Thoracic aorta (tissue), 2 donors: ENCODE measurements at regions not wholly inside any gene's neighbourhood (a gene's known extent, or its start where the extent isn't known, plus 50 kb on each side); places are given as distances from the start of the nearest gene placed in this dataset.

ENCODE experiments used
- ATAC-seq: fragments of 150-250 bp; one replicate; pipeline ENCODE4 v1.8.0; 2017; ENCODE audit warnings: low read depth; ENCODE audit not compliant: insufficient number of reproducible peaks, low FRiP score
- DNase-seq: peaks from one replicate; pipeline ENCODE4 v3.0.0-alpha.2; 2020; ENCODE audit warnings: low spot score
- H3K27ac ChIP-seq, 2 donors: fragments of 200-600 bp; sonication (generic); 1 replicate in 1 of 2; 2 replicates in 1 of 2; pipeline ENCODE4 v1.5.1; 2016; ENCODE audit warnings: mild to moderate bottlenecking in 2 of 2, moderate library complexity in 2 of 2
- H3K27me3 ChIP-seq: fragments of 200-600 bp; sonication (generic); replicated peaks from 2 replicates; pipeline ENCODE4 v1.6.0; 2016; ENCODE audit warnings: mild to moderate bottlenecking; ENCODE audit not compliant: insufficient read depth
- H3K36me3 ChIP-seq: fragments of 200-600 bp; sonication (generic); one replicate; pipeline ENCODE4 v1.5.1; 2016
- H3K4me1 ChIP-seq, 2 donors: fragments of 200-600 bp; sonication (generic); 1 replicate in 1 of 2; 2 replicates in 1 of 2; pipeline versions ENCODE4 v1.5.1 to v1.6.0; 2016; ENCODE audit warnings: low read depth in 2 of 2, mild to moderate bottlenecking in 1 of 2; ENCODE audit not compliant: control insufficient read depth in 1 of 2
- H3K4me3 ChIP-seq: fragments of 200-600 bp; sonication (generic); 2 replicates; pipeline ENCODE4 v1.5.1; 2016; ENCODE audit warnings: mild to moderate bottlenecking
- H3K9me3 ChIP-seq: fragments of 200-600 bp; sonication (generic); 2 replicates; pipeline ENCODE4 v1.5.1; 2016
- TF ChIP-seq, protein P1 (sequence below): fragments of 200-600 bp; sonication (generic); IDR thresholded peaks from one replicate; pipeline ENCODE4 v1.5.1; 2019; ENCODE audit warnings: antibody characterized with exemption

DNA sequence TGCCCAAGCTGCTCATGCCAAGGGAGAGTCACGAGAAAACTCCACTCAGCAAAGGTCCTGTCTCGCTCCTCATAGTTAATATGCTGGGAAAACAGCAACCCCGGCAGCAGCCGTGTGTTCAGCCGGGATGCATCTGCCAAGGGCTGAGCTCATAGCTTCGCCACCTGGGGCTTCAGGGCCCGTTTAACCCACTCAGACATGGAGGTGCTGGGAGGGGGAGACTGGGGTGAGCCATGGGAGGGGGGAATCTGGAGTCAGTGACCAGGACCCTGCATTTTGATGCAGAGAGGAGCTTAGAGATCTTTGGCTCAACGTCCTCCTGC lies 283.4 kb downstream of the PTPRU start:
- Histone ChIP-seq H3K9me3 (no peaks in the 10 kb centered on the region), H3K27me3 (no peaks in the 10 kb centered on the region), H3K4me3 (no peak overlapping the region), H3K4me1 (no peaks in the 10 kb centered on the region), H3K27ac (no peak overlapping the region), H3K36me3 (no peaks in the 10 kb centered on the region)
- DNase-seq = no peak
- TF ChIP-seq, protein P1, sequence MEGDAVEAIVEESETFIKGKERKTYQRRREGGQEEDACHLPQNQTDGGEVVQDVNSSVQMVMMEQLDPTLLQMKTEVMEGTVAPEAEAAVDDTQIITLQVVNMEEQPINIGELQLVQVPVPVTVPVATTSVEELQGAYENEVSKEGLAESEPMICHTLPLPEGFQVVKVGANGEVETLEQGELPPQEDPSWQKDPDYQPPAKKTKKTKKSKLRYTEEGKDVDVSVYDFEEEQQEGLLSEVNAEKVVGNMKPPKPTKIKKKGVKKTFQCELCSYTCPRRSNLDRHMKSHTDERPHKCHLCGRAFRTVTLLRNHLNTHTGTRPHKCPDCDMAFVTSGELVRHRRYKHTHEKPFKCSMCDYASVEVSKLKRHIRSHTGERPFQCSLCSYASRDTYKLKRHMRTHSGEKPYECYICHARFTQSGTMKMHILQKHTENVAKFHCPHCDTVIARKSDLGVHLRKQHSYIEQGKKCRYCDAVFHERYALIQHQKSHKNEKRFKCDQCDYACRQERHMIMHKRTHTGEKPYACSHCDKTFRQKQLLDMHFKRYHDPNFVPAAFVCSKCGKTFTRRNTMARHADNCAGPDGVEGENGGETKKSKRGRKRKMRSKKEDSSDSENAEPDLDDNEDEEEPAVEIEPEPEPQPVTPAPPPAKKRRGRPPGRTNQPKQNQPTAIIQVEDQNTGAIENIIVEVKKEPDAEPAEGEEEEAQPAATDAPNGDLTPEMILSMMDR = no peak
- no peak for ATAC-seq

- Histone ChIP-seq H3K27me3 (no peaks in the 10 kb centered on the region), H3K27ac (no peak overlapping the region), H3K4me3 (no peak overlapping the region), H3K36me3 (no peaks in the 10 kb centered on the region), H3K9me3 (no peaks in the 10 kb centered on the region), H3K4me1 (no peaks in the 10 kb centered on the region)
- ATAC-seq (no peak), DNase-seq (no peak)
- TF ChIP-seq, protein P1 = no peak
Measured at GRCh38 chr1:29519108-29519787, 282.9 kb downstream of the PTPRU start.

- DNase-seq (no peak), ATAC-seq (no peak)
- H3K27ac ChIP-seq = no peak overlapping the region
- H3K4me1 ChIP-seq = no peaks in the 10 kb centered on the region
- H3K9me3 ChIP-seq = no peaks in the 10 kb centered on the region
- no peak overlapping the region for H3K4me3 ChIP-seq
- no peaks in the 10 kb centered on the region for H3K27me3 ChIP-seq
- H3K36me3 ChIP-seq = no peaks in the 10 kb centered on the region
- TF ChIP-seq, protein P1 = no peak
Measured at GRCh38 chr1:29518183-29518835, 282.0 kb downstream of the PTPRU start.

DNA sequence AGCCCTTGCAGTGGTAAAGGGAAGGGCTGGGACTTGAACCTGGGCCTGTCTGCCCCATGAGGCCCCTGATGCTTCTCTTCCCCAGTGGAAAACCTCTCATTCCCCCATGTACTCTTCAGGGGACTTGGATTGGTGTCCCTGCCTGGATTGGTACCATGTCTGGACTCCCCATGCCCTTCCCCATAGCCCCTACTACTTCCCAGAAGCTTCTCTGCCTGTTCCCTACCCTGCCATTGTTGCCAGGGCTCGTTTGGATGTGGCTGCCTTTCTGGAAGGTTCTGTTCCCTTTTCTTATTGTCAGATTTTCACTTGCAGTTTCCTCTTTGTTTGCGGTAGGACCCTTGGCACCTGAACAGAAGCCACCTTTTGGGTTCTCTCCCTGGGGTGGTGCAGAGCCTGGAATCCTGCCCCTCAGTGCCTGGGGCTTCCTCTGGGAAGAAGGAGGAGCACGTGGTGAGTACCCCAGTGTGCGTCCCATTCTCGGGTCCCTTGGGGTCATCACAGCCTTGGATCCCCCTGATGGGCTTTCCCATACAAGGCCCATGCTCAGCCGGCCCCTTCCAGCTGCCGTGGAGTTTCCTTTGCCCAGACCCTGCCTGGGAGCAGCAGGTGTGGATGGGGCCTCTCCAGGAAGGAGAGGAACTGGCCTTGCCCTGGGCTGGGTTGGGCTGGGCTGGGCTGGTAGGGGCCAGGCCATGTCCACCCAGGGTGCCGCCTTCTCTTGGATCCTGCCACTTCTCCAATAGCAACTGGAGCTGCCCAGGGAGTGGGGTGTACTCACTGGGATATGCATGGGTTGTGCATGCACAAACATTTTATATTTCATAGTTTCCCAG lies 281.1 kb downstream of the PTPRU start:
- Histone ChIP-seq H3K36me3 (no peaks in the 10 kb centered on the region), H3K27me3 (no peaks in the 10 kb centered on the region), H3K27ac (no peak overlapping the region), H3K9me3 (no peaks in the 10 kb centered on the region), H3K4me1 (no peaks in the 10 kb centered on the region), H3K4me3 (no peak overlapping the region)
- ATAC-seq = no peak
- TF ChIP-seq, protein P1 = no peak
- no peak for DNase-seq
